Brain microvascular endothelial cell (primary cell): ENCODE measurements at regions not wholly inside any gene's neighbourhood (a gene's known extent, or its start where the extent isn't known, plus 50 kb on each side); places are given as distances from the start of the nearest gene placed in this dataset.

ENCODE experiments used
- DNase-seq: peaks from one replicate; pipeline ENCODE4 v3.0.0-alpha.2; 2020
- H3K27ac ChIP-seq: fragments of 250-450 bp; sonication (Bioruptor Pico); 2 replicates; pipeline ENCODE4 v1.5.1; 2020; ENCODE audit warnings: mild to moderate bottlenecking, moderate library complexity
- H3K27me3 ChIP-seq: fragments of 250-450 bp; sonication (Bioruptor Pico); replicated peaks from 2 replicates; pipeline ENCODE4 v1.5.1; 2020; ENCODE audit warnings: mild to moderate bottlenecking
- H3K36me3 ChIP-seq: fragments of 250-450 bp; sonication (Bioruptor Pico); replicated peaks from 2 replicates; pipeline ENCODE4 v1.5.1; 2020; ENCODE audit warnings: mild to moderate bottlenecking
- H3K4me3 ChIP-seq: 2 replicates; pipeline ENCODE4 v1.5.1; 2011; ENCODE audit warnings: low read depth, mild to moderate bottlenecking, control low read depth, low read length, moderate library complexity
- in situ Hi-C: cut with HindIII; loops from 2 replicates; pipeline ENCODE4 v1.10.0; 2017; ENCODE audit warnings: low sequenced_read_pairs, low pct_ligation_motif_present
- TF ChIP-seq, protein P1 (sequence below): IDR thresholded peaks from 2 replicates; pipeline ENCODE4 v1.5.1; 2011; ENCODE audit warnings: low read depth, mild to moderate bottlenecking, moderate library complexity, low read length, control low read depth, inconsistent platforms; ENCODE audit errors: missing control alignments

DNA sequence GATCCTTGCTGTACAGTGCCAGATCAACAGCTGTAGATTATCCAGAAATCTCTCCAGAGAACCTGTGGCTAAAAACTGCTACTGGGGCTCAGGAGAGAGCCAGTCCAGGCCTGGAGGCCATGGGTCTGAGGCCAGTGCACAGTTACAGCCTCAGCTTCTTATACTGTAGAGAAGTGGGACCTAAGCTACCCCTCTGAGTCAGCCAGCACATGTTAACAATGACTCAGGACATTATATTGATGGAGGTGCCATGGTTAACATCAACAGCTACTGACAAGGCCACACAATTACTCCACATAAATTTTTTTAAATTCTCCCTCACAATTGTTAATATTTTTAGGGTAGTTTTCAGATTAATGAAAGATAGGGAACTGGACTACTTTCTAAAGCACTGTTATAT is 138.5 kb downstream of the RBM26 start:
- TF ChIP-seq, protein P1, sequence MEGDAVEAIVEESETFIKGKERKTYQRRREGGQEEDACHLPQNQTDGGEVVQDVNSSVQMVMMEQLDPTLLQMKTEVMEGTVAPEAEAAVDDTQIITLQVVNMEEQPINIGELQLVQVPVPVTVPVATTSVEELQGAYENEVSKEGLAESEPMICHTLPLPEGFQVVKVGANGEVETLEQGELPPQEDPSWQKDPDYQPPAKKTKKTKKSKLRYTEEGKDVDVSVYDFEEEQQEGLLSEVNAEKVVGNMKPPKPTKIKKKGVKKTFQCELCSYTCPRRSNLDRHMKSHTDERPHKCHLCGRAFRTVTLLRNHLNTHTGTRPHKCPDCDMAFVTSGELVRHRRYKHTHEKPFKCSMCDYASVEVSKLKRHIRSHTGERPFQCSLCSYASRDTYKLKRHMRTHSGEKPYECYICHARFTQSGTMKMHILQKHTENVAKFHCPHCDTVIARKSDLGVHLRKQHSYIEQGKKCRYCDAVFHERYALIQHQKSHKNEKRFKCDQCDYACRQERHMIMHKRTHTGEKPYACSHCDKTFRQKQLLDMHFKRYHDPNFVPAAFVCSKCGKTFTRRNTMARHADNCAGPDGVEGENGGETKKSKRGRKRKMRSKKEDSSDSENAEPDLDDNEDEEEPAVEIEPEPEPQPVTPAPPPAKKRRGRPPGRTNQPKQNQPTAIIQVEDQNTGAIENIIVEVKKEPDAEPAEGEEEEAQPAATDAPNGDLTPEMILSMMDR, result no peak
- H3K4me3 ChIP-seq, result no peak overlapping the region
- H3K27ac ChIP-seq, result no peak overlapping the region
- no peak for DNase-seq
- in situ Hi-C loops, result no loop called here
- no peaks in the 10 kb centered on the region for H3K36me3 ChIP-seq
- H3K27me3 ChIP-seq, result no peaks in the 10 kb centered on the region

DNA sequence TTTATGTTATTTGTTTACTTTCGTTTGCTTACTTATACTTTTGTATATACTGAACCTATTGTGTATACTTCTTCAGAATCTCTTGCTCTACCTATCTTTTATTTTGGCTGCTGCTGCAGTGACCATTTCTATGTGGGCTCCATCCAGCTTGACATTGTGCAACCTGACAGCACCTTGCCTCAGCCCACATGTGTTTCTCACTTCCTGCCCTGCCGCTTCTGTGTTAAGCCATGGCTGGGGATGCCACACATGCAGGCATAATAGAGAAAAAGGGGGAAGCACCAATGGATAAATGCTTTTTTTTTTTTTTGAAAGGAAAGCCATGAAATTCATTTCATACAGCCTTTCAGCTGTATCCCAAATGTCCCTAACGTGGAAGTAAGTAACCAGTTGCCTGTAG is 147.6 kb downstream of the RBM26 start:
- TF ChIP-seq, protein P1, result no peak
- Histone ChIP-seq H3K27me3 (no peaks in the 10 kb centered on the region), H3K36me3 (no peaks in the 10 kb centered on the region), H3K27ac (no peak overlapping the region), H3K4me3 (no peak overlapping the region)
- no peak for DNase-seq
- in situ Hi-C loops, result no loop called here

DNA sequence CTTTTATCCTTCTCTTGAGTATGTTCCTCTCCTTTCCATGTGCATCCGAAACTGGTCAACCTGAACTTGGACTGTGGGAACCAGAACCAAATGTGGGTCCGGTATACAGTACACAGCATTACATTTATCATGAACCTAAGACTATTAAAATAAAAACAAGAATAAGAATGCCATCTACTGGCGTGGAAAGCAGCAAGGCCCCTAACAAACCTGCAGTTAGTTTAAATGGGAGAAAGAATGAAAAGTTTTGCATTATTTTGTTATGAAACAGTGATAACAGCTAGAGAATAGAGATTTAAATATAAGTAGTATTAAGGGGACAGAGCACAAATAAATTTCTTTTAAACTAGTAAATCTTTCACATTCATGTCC is 159.5 kb downstream of the RBM26 start:
- Histone ChIP-seq H3K27me3 (no peaks in the 10 kb centered on the region), H3K27ac (no peak overlapping the region), H3K36me3 (no peaks in the 10 kb centered on the region), H3K4me3 (no peak overlapping the region)
- TF ChIP-seq, protein P1, result no peak
- in situ Hi-C loops, result no loop called here
- no peak for DNase-seq

DNA sequence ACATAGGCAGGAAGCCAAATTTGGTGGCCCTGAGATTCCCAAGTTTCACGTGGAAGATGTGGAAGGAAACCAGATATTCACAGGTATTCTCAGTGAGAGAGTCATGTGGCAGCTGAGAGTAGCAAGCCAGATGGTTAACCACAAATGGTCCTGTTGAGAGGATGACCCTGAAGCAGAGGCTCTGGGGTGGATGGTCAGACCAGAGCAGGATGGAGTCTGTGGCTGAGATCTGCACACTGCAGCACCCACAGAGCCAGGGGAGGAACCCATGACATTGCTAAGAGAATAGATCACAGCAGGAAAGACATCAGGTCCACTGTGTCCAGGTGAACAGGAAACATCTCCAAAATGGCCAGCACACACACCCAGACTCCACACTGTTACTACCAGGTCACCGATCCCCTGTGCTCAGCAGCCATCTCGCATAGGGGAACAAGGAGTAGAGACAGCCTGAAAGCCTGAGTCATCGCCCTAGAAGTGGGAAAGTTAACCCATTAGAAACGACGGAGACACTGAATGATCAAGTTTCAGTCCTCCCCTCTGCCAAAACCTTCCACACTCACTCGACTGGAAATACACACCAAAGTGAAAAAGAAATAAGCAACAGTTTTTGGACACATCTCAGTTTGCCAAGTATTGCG is 160.0 kb downstream of the RBM26 start:
- no peak overlapping the region for H3K4me3 ChIP-seq
- TF ChIP-seq, protein P1, result no peak
- in situ Hi-C loops, result no loop called here
- no peaks in the 10 kb centered on the region for H3K27me3 ChIP-seq
- no peaks in the 10 kb centered on the region for H3K36me3 ChIP-seq
- no peak overlapping the region for H3K27ac ChIP-seq
- DNase-seq, result no peak

DNA sequence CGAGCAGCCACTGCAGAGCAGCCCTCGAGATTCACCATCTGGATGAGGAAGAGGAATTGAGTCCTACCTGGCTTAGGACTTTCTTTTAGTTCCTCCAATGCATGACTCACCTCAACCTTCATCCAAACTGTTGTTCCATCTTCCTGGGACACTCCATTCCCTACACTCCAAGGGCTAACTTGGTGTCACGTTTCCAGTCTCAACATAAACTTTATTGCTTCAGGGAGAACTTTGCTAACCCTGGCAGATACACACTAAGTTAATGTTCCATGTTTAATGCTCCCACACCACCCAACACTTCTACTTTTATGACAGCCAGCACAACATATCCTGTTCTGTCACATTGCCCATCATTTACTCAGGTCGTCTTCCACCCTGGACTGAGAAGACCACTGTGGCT is 164.4 kb downstream of the RBM26 start:
- H3K36me3 ChIP-seq, result no peaks in the 10 kb centered on the region
- H3K27me3 ChIP-seq, result no peaks in the 10 kb centered on the region
- no peak overlapping the region for H3K27ac ChIP-seq
- no peak for DNase-seq
- no peak overlapping the region for H3K4me3 ChIP-seq
- TF ChIP-seq, protein P1, result no peak
- in situ Hi-C loops, result no loop called here

DNA sequence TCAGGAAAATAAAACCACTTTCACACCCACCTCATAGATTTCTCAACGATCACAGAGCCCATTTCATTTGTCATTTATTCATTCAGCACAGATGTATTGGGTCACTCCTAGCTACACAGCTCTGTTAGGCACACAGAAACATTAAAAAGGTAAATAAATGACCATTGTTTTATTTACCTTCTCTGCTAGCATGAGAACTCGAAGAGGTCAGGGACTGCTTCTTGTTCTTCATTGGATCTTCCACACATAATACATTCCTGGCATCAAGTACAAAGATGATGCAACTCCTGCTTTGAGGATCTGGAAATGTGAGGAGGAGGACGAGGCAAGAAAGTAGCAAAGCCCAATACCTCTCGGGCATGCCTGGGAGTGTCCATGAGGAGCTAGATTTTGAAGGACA is 168.1 kb downstream of the RBM26 start:
- no peak for DNase-seq
- Histone ChIP-seq H3K27ac (no peak overlapping the region), H3K27me3 (no peaks in the 10 kb centered on the region), H3K4me3 (no peak overlapping the region), H3K36me3 (no peaks in the 10 kb centered on the region)
- in situ Hi-C loops, result no loop called here
- TF ChIP-seq, protein P1, result no peak
